ENCODE measurements at regions not wholly inside any gene's neighbourhood (a gene's known extent, or its start where the extent isn't known, plus 50 kb on each side); places are given as distances from the start of the nearest gene placed in this dataset.

- Histone ChIP-seq H3K27me3 (no peaks in the 10 kb centered on the region), H3K36me3 (no peaks in the 10 kb centered on the region), H3K9me3 (no peaks in the 10 kb centered on the region), H3K27ac (no peak overlapping the region), H3K4me1 (no peaks in the 10 kb centered on the region), H3K4me3 (no peak overlapping the region)
- TF ChIP-seq, protein P1, sequence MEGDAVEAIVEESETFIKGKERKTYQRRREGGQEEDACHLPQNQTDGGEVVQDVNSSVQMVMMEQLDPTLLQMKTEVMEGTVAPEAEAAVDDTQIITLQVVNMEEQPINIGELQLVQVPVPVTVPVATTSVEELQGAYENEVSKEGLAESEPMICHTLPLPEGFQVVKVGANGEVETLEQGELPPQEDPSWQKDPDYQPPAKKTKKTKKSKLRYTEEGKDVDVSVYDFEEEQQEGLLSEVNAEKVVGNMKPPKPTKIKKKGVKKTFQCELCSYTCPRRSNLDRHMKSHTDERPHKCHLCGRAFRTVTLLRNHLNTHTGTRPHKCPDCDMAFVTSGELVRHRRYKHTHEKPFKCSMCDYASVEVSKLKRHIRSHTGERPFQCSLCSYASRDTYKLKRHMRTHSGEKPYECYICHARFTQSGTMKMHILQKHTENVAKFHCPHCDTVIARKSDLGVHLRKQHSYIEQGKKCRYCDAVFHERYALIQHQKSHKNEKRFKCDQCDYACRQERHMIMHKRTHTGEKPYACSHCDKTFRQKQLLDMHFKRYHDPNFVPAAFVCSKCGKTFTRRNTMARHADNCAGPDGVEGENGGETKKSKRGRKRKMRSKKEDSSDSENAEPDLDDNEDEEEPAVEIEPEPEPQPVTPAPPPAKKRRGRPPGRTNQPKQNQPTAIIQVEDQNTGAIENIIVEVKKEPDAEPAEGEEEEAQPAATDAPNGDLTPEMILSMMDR (IDR thresholded peaks at IDR 0.05), result no peak
- no peak for TF ChIP-seq POLR2A (IDR thresholded peaks at IDR 0.05)
- intact Hi-C loops (cut with DNase I), result no loop called here
- no peak for ATAC-seq
- DNase-seq, result no peak
Observed at GRCh38 chr9:103361906-103362305, 366.8 kb downstream of the CYLC2 start.

DNA sequence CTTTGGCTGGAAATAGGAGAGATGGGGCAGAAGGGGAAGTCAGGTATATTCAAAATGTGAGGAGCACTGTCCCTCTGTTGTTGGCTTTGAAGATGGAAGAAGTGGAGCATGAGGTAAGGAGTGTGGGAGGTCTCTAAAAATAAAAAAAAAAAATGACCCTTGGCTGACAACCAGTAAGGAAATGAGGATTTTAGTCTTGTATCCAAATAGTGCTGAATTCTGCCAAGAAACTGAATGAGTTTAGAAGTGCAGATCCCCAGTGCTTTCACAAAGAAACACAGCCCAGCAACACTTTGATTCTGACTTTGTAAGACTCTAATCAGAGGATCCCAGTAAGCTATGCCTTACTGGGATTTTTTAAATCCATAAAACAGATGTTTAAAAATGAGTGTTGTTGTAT, 367.9 kb downstream of the CYLC2 start:
- ATAC-seq (no peak), DNase-seq (no peak)
- Histone ChIP-seq H3K27ac (no peak overlapping the region), H3K36me3 (no peaks in the 10 kb centered on the region), H3K4me3 (no peak overlapping the region), H3K27me3 (no peaks in the 10 kb centered on the region), H3K9me3 (no peaks in the 10 kb centered on the region), H3K4me1 (no peaks in the 10 kb centered on the region)
- intact Hi-C loops (cut with DNase I), result no loop called here
- TF ChIP-seq, protein P1 (IDR thresholded peaks at IDR 0.05), result no peak
- TF ChIP-seq POLR2A (IDR thresholded peaks at IDR 0.05), result no peak

DNA sequence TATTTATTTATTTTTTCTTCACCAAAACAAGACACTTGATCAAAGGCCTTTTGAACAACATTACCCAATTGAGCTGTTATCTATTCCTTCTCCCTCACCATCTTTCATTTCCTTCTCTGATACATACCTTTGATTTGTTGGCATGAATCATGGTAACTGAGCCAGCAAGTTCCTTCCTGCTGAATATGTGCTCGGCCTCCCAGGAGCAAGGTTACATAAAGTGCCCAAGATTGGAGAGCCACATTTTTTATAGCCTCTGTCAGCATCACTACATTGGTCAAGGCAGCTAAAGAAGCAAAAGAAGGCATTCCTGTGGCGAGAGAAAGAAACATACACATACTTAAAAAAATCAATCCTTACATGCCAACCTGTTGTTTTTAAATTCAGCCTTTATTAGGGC, 369.6 kb downstream of the CYLC2 start:
- Histone ChIP-seq H3K36me3 (no peaks in the 10 kb centered on the region), H3K4me1 (no peaks in the 10 kb centered on the region), H3K9me3 (no peaks in the 10 kb centered on the region), H3K27ac (no peak overlapping the region), H3K27me3 (no peaks in the 10 kb centered on the region), H3K4me3 (no peak overlapping the region)
- TF ChIP-seq POLR2A (IDR thresholded peaks at IDR 0.05), result no peak
- TF ChIP-seq, protein P1 (IDR thresholded peaks at IDR 0.05), result no peak
- ATAC-seq (no peak), DNase-seq (no peak)
- intact Hi-C loops (cut with DNase I), result no loop called here
- 43% methylated on average over 2 of the region's 2 CpGs for WGBS (ENCODE audit: insufficient coverage, low coverage, low lambda C conversion rate, missing lambda C conversion rate)

GRCh38 chr9:103371152-103371551, 376.0 kb downstream of the CYLC2 start:
- H3K9me3 ChIP-seq, result no peaks in the 10 kb centered on the region
- H3K36me3 ChIP-seq, result no peaks in the 10 kb centered on the region
- TF ChIP-seq, protein P1 (IDR thresholded peaks at IDR 0.05), result no peak
- TF ChIP-seq POLR2A (IDR thresholded peaks at IDR 0.05), result no peak
- ATAC-seq, result no peak
- H3K4me3 ChIP-seq, result no peak overlapping the region
- no peaks in the 10 kb centered on the region for H3K27me3 ChIP-seq
- no peaks in the 10 kb centered on the region for H3K4me1 ChIP-seq
- no peak overlapping the region for H3K27ac ChIP-seq
- intact Hi-C loops (cut with DNase I), result no loop called here
- no peak for DNase-seq
- 72% methylated on average over 5 of the region's 5 CpGs for WGBS (ENCODE audit: insufficient coverage, low coverage, low lambda C conversion rate, missing lambda C conversion rate)

DNA sequence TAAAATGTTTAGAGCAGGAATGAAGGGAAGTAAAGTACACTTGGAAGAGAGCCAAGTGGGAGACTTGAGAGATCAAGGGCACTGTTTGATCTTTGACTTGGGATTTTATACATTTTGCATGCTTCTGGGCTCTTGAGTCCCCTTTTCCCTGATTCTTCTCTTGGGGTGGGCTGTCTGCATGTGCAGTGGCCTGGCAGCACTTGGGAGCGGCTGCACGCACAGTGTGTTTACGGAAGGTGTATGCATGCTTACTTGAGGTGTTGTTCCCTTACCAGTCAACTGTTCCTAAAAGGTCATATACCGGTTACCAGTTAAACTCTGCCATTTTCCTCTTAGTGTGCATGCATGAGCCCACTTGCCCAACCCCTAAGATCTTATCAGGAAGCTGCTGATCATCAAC, 377.7 kb downstream of the CYLC2 start:
- ATAC-seq (no peak), DNase-seq (no peak)
- 57% methylated on average over 1 of the region's 4 CpGs for WGBS (ENCODE audit: insufficient coverage, low coverage, low lambda C conversion rate, missing lambda C conversion rate)
- TF ChIP-seq, protein P1 (IDR thresholded peaks at IDR 0.05), result no peak
- intact Hi-C loops (cut with DNase I), result no loop called here
- Histone ChIP-seq H3K9me3 (no peaks in the 10 kb centered on the region), H3K27me3 (no peaks in the 10 kb centered on the region), H3K4me1 (no peaks in the 10 kb centered on the region), H3K4me3 (no peak overlapping the region), H3K27ac (no peak overlapping the region), H3K36me3 (no peaks in the 10 kb centered on the region)

Measured in right lobe of liver (tissue), 6 donors.